H9 (cell line): ENCODE measurements at regions not wholly inside any gene's neighbourhood (a gene's known extent, or its start where the extent isn't known, plus 50 kb on each side); places are given as distances from the start of the nearest gene placed in this dataset.

Experiments used
- DNase-seq: peaks from one replicate; pipeline ENCODE4 v3.0.0-alpha.2; 2017
- H2AFZ ChIP-seq: one replicate; pipeline ENCODE4 v1.6.1; 2013; ENCODE audit warnings: mild to moderate bottlenecking, low read length, control low read depth, moderate library complexity
- H2AK5ac ChIP-seq: 2 replicates; pipeline ENCODE4 v1.6.1; 2013; ENCODE audit warnings: low read length, control low read depth, mixed read lengths; ENCODE audit not compliant: insufficient read length
- H2BK120ac ChIP-seq: one replicate; pipeline ENCODE4 v1.6.1; 2013; ENCODE audit warnings: low read depth, mild to moderate bottlenecking, low read length, control low read depth, inconsistent platforms; ENCODE audit not compliant: poor library complexity, severe bottlenecking
- H2BK12ac ChIP-seq: 2 replicates; pipeline ENCODE4 v1.6.1; 2013; ENCODE audit warnings: low read length, control low read depth, mixed read lengths, low read depth; ENCODE audit not compliant: insufficient read length
- H2BK15ac ChIP-seq: 2 replicates; pipeline ENCODE4 v1.6.1; 2013; ENCODE audit warnings: low read depth, low read length, control low read depth
- H2BK20ac ChIP-seq: one replicate; pipeline ENCODE4 v1.6.1; 2013; ENCODE audit warnings: low read depth, mild to moderate bottlenecking, low read length, control low read depth, inconsistent platforms; ENCODE audit not compliant: poor library complexity, severe bottlenecking
- H2BK5ac ChIP-seq: 2 replicates; pipeline ENCODE4 v1.6.1; 2013; ENCODE audit warnings: low read length, control low read depth, mixed read lengths; ENCODE audit not compliant: insufficient read length
- H3K14ac ChIP-seq: 2 replicates; pipeline ENCODE4 v1.6.1; 2013; ENCODE audit warnings: low read length, control low read depth; ENCODE audit not compliant: insufficient read depth
- H3K18ac ChIP-seq: 2 replicates; pipeline ENCODE4 v1.6.1; 2013; ENCODE audit warnings: low read depth, mild to moderate bottlenecking, mixed read lengths, low read length, control low read depth; ENCODE audit not compliant: insufficient read length
- H3K23ac ChIP-seq: 2 replicates; pipeline ENCODE4 v1.6.1; 2013; ENCODE audit warnings: low read length, control low read depth, mixed read lengths, low read depth; ENCODE audit not compliant: insufficient read length
- H3K23me2 ChIP-seq: 2 replicates; pipeline ENCODE4 v1.6.1; 2013; ENCODE audit warnings: low read depth, mild to moderate bottlenecking, mixed read lengths, low read length, control low read depth; ENCODE audit not compliant: insufficient read length, poor library complexity, severe bottlenecking
- H3K27ac ChIP-seq: 2 replicates; pipeline ENCODE4 v1.5.1; 2013; ENCODE audit warnings: low read length, control low read depth, mixed read lengths, low read depth; ENCODE audit not compliant: insufficient read length
- H3K27me3 ChIP-seq: 2 replicates; pipeline ENCODE4 v1.6.1; 2013; ENCODE audit warnings: low read length, control low read depth, inconsistent platforms; ENCODE audit not compliant: insufficient read depth
- H3K4ac ChIP-seq: 2 replicates; pipeline ENCODE4 v1.6.1; 2013; ENCODE audit warnings: low read depth, mild to moderate bottlenecking, control low read depth, inconsistent platforms, low read length, moderate library complexity
- H3K4me1 ChIP-seq: 2 replicates; pipeline ENCODE4 v1.6.1; 2013; ENCODE audit warnings: low read length, control low read depth, inconsistent platforms; ENCODE audit not compliant: insufficient read depth
- H3K4me2 ChIP-seq: 2 replicates; pipeline ENCODE4 v1.6.1; 2013; ENCODE audit warnings: low read length, control low read depth, mixed read lengths; ENCODE audit not compliant: insufficient read length, insufficient read depth
- H3K56ac ChIP-seq: 2 replicates; pipeline ENCODE4 v1.6.1; 2013; ENCODE audit warnings: low read depth, mild to moderate bottlenecking, mixed read lengths, low read length, control low read depth; ENCODE audit not compliant: insufficient read length
- H3K79me1 ChIP-seq: 2 replicates; pipeline ENCODE4 v1.6.1; 2013; ENCODE audit warnings: low read depth, mild to moderate bottlenecking, moderate library complexity, low read length, control low read depth, inconsistent platforms; ENCODE audit not compliant: insufficient read depth, poor library complexity, severe bottlenecking
- H3K79me2 ChIP-seq: 2 replicates; pipeline ENCODE4 v1.6.1; 2013; ENCODE audit warnings: low read length, control low read depth, inconsistent platforms; ENCODE audit not compliant: insufficient read depth
- H3K9ac ChIP-seq: 2 replicates; pipeline ENCODE4 v1.6.1; 2013; ENCODE audit warnings: low read length, control low read depth, mixed read lengths; ENCODE audit not compliant: insufficient read length; ENCODE audit errors: extremely low read depth
- H3K9me3 ChIP-seq: one replicate; pipeline ENCODE4 v1.6.1; 2013; ENCODE audit warnings: low read depth, low read length, inconsistent platforms; ENCODE audit not compliant: control insufficient read depth
- H3T11ph ChIP-seq: one replicate; pipeline ENCODE4 v1.6.1; 2013; ENCODE audit warnings: mild to moderate bottlenecking, low read length, control low read depth, inconsistent platforms
- H4K20me1 ChIP-seq: one replicate; pipeline ENCODE4 v1.6.1; 2013; ENCODE audit not compliant: control insufficient read depth, insufficient read length, insufficient read depth
- H4K5ac ChIP-seq: 2 replicates; pipeline ENCODE4 v1.6.1; 2013; ENCODE audit warnings: low read depth, mild to moderate bottlenecking, mixed read lengths, low read length, control low read depth; ENCODE audit not compliant: insufficient read length
- H4K8ac ChIP-seq: replicated peaks from 2 replicates; pipeline ENCODE4 v1.6.1; 2013; ENCODE audit warnings: low read length, control low read depth, mixed read lengths, low read depth; ENCODE audit not compliant: insufficient read length
- H4K91ac ChIP-seq: 2 replicates; pipeline ENCODE4 v1.6.1; 2013; ENCODE audit warnings: low read depth, mild to moderate bottlenecking, moderate library complexity, mixed read lengths, low read length, control low read depth; ENCODE audit not compliant: insufficient read length
- H3K27ac Mint-ChIP-seq, 3 experiments: 2 replicates in 2 of 3; 3 replicates in 1 of 3; pipeline ENCODE4 v1.8.0; 2020 to 2021; ENCODE audit warnings: mixed read lengths in 3 of 3, mild to moderate bottlenecking in 1 of 3, moderate library complexity in 1 of 3
- H3K27me3 Mint-ChIP-seq: 2 replicates; pipeline ENCODE4 v1.8.0; 2021; ENCODE audit warnings: low read depth, mild to moderate bottlenecking, moderate library complexity, mixed read lengths
- H3K36me3 Mint-ChIP-seq, 3 experiments: 2 replicates in 2 of 3; 3 replicates in 1 of 3; pipeline ENCODE4 v1.8.0; 2020 to 2021; ENCODE audit warnings: low read depth in 3 of 3, mixed read lengths in 3 of 3; ENCODE audit not compliant: insufficient read depth in 1 of 3
- H3K4me1 Mint-ChIP-seq, 2 experiments: 2 replicates each; pipeline ENCODE4 v1.8.0; 2020; ENCODE audit warnings: mixed read lengths in 2 of 2
- H3K4me3 Mint-ChIP-seq, 2 experiments: 2 replicates in 1 of 2; 3 replicates in 1 of 2; pipeline ENCODE4 v1.8.0; 2020 to 2021; ENCODE audit warnings: mild to moderate bottlenecking in 2 of 2, mixed read lengths in 2 of 2, moderate library complexity in 1 of 2
- H3K9me3 Mint-ChIP-seq, 2 experiments: 2 replicates in 1 of 2; 3 replicates in 1 of 2; pipeline ENCODE4 v1.8.0; 2020; ENCODE audit warnings: mild to moderate bottlenecking in 2 of 2, mixed read lengths in 2 of 2, moderate library complexity in 1 of 2
- WGBS: extraction: QIAGEN DNeasy Blood & Tissue Kit; methylation state at CpG from one replicate; pipeline ENCODE4 v1.1.7; 2013; ENCODE audit warnings: missing lambda C conversion rate, low lambda C conversion rate, mixed read lengths; ENCODE audit not compliant: insufficient read length; ENCODE audit errors: extremely low coverage; 5-methylcytosine and 5-hydroxymethylcytosine counted together
- TF ChIP-seq, protein P1 (sequence below): fragments of 200-600 bp; sonication (generic); conservative IDR thresholded peaks from 3 replicates; pipeline ENCODE4 v1.8.0; 2021; ENCODE audit warnings: antibody characterized with exemption, mild to moderate bottlenecking

GRCh38 chr2:158742536-158742935, 52.6 kb upstream of the DAPL1 start:
- TF ChIP-seq, protein P1, sequence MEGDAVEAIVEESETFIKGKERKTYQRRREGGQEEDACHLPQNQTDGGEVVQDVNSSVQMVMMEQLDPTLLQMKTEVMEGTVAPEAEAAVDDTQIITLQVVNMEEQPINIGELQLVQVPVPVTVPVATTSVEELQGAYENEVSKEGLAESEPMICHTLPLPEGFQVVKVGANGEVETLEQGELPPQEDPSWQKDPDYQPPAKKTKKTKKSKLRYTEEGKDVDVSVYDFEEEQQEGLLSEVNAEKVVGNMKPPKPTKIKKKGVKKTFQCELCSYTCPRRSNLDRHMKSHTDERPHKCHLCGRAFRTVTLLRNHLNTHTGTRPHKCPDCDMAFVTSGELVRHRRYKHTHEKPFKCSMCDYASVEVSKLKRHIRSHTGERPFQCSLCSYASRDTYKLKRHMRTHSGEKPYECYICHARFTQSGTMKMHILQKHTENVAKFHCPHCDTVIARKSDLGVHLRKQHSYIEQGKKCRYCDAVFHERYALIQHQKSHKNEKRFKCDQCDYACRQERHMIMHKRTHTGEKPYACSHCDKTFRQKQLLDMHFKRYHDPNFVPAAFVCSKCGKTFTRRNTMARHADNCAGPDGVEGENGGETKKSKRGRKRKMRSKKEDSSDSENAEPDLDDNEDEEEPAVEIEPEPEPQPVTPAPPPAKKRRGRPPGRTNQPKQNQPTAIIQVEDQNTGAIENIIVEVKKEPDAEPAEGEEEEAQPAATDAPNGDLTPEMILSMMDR = no peak
- Histone ChIP-seq H2BK12ac (no peak overlapping the region), H3K27me3 (no peaks in the 10 kb centered on the region), H4K91ac (no peak overlapping the region), H2BK15ac (no peak overlapping the region), H2BK20ac (no peak overlapping the region), H2BK5ac (no peak overlapping the region), H4K8ac (no peak overlapping the region), H3K4ac (no peak overlapping the region), H4K5ac (no peak overlapping the region), H3K4me1 (no peaks in the 10 kb centered on the region; the same call in 1 of the 2 replicates), H2AK5ac (no peak overlapping the region), H3K4me2 (no peak overlapping the region), H3K23ac (no peak overlapping the region), H4K20me1 (no peaks in the 10 kb centered on the region), H3K23me2 (no peaks in the 10 kb centered on the region), H3K79me2 (no peaks in the 10 kb centered on the region), H3K79me1 (no peaks in the 10 kb centered on the region), H3T11ph (no peak overlapping the region), H3K56ac (no peak overlapping the region), H3K18ac (peak overlapping the region; percentile 29), H3K14ac (no peak overlapping the region), H2AFZ (no peak overlapping the region), H3K9ac (no peak overlapping the region), H2BK120ac (no peak overlapping the region), H3K9me3 (no peaks in the 10 kb centered on the region), H3K27ac (no peak overlapping the region)
- WGBS = no CpG with 5 or more reads among the region's 4 CpGs
- H3K27ac Mint-ChIP-seq = no peak overlapping the region
- DNase-seq = no peak
- H3K27me3 Mint-ChIP-seq = peaks cover 4% of the 10 kb centered on the region
- H3K4me3 Mint-ChIP-seq = no peak overlapping the region
- H3K36me3 Mint-ChIP-seq = no peaks in the 10 kb centered on the region
- H3K4me1 Mint-ChIP-seq = peaks cover 30 to 35% of the 10 kb centered on the region in 2 experiments
- H3K9me3 Mint-ChIP-seq = no peaks in the 10 kb centered on the region
